Tibial nerve (tissue), 3 donors: ENCODE measurements at regions not wholly inside any gene's neighbourhood (a gene's known extent, or its start where the extent isn't known, plus 50 kb on each side); places are given as distances from the start of the nearest gene placed in this dataset.
"Not testable (repeated sequence)": the region's sequence is repeated elsewhere in the genome, so short reads cannot be mapped to it uniquely, and the experiment has no call there.

ENCODE experiments used
- CTCF ChIP-seq, 5 experiments: fragments of 200-600 bp in 3 of 5; fragments of 450-650 bp in 2 of 5; sonication (generic) in 3 of 5; IDR thresholded peaks; one replicate each; pipeline ENCODE4 v1.5.1; 2016 to 2019; ENCODE audit warnings: antibody characterized with exemption in 5 of 5, mild to moderate bottlenecking in 3 of 5, moderate library complexity in 2 of 5
- POLR2A ChIP-seq, 2 donors: fragments of 450-650 bp; IDR thresholded peaks; one replicate each; pipeline ENCODE4 v1.6.1; 2017; ENCODE audit warnings: antibody characterized with exemption in 2 of 2, mild to moderate bottlenecking in 2 of 2, moderate library complexity in 2 of 2

DNA sequence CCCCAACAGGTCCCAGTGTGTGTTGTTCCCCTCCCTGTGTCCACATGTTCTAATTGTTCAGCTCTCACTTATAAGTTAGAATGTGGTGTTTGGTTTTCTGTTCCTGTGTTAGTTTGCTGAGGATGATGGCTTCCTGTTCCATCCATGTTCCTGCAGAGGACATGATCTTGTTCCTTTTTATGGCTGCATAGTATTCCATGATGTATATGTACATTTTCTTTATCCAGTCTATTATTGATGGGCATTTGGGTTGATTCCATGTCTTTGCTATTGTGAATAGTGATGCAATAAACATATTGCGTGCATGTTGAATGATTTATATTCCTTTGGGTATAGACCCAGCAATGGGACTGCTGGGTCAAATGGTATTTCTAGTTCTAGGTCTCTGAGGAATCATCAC, 130.0 kb downstream of the RASSF10 start:
- not testable (repeated sequence) for TF ChIP-seq CTCF, POLR2A (IDR thresholded peaks at IDR 0.05)
